Amygdala (tissue), 56 donors: ENCODE measurements at regions not wholly inside any gene's neighbourhood (a gene's known extent, or its start where the extent isn't known, plus 50 kb on each side); places are given as distances from the start of the nearest gene placed in this dataset.

Experiments
- DNase-seq, 56 donors: peaks; one replicate each; lab custom pipeline; 2025; lab: John Stamatoyannopoulos, UW

- no peak for DNase-seq
Measured at GRCh38 chr1:90561103-90561783, 155.9 kb downstream of the BARHL2 start.

- DNase-seq, result no peak
Measured at GRCh38 chr1:90558754-90559378, 158.2 kb downstream of the BARHL2 start.

- no peak for DNase-seq
Measured at GRCh38 chr1:90558126-90558525, 159.0 kb downstream of the BARHL2 start.

- no peak for DNase-seq
Measured at GRCh38 chr1:90557706-90558105, 159.4 kb downstream of the BARHL2 start.

GRCh38 chr1:90550626-90551406 is 166.3 kb downstream of the BARHL2 start:
- DNase-seq, result no peak

GRCh38 chr1:90544356-90544755 is 172.7 kb downstream of the BARHL2 start:
- no peak for DNase-seq

GRCh38 chr1:90537606-90538362 is 179.3 kb downstream of the BARHL2 start:
- no peak for DNase-seq

GRCh38 chr1:90534663-90535295 is 182.3 kb downstream of the BARHL2 start:
- DNase-seq, result no peak

GRCh38 chr1:90534116-90534515 is 183.0 kb downstream of the BARHL2 start:
- DNase-seq, result no peak

- DNase-seq, result no peak
Measured at GRCh38 chr1:90526954-90527353, 190.1 kb downstream of the BARHL2 start.

- no peak for DNase-seq
Measured at GRCh38 chr1:90522432-90522831, 194.7 kb downstream of the BARHL2 start.

GRCh38 chr1:90513956-90514355 is 203.1 kb downstream of the BARHL2 start:
- DNase-seq, result no peak

- DNase-seq, result no peak
Measured at GRCh38 chr1:90512441-90512840, 204.7 kb downstream of the BARHL2 start.

GRCh38 chr1:90510143-90510542 is 207.0 kb downstream of the BARHL2 start:
- DNase-seq, result no peak

GRCh38 chr1:90509225-90510048 is 207.7 kb downstream of the BARHL2 start:
- no peak for DNase-seq

GRCh38 chr1:90508376-90509167 is 208.5 kb downstream of the BARHL2 start:
- no peak for DNase-seq

GRCh38 chr1:90507173-90507572 is 209.9 kb downstream of the BARHL2 start:
- DNase-seq, result no peak

- no peak for DNase-seq
Measured at GRCh38 chr1:90505806-90506205, 211.3 kb downstream of the BARHL2 start.

GRCh38 chr1:90504509-90504908 is 212.6 kb downstream of the BARHL2 start:
- no peak for DNase-seq
